ENCODE measurements at regions not wholly inside any gene's neighbourhood (a gene's known extent, or its start where the extent isn't known, plus 50 kb on each side); places are given as distances from the start of the nearest gene placed in this dataset.

DNA sequence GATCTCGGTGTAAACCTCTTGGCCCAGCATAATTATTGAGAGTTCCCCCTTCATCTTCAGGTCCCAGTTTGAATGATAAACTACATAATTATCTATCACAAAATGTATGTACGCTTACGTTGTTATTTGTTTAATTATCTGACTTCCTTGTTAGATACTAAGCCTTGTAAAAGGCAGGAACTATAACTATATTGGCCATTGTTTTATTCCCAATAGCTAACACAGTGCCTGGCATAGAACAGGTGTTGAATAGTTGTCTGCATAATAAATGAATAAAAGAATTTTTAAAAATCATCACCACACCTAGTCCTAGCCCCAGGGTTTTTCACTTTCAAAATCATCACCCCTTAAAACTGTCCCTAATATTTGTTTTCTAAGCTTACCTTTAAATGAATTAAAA is 207.9 kb downstream of the MREG start:
- 66% methylated on average over 3 of the region's 3 CpGs for WGBS (ENCODE audit: insufficient coverage, insufficient replicate concordance, low lambda C conversion rate, missing lambda C conversion rate)
- DNase-seq (ENCODE audit: low read depth, low spot score) (no peak), FAIRE-seq (no peak), ATAC-seq (no peak)
- Histone ChIP-seq H3K4me1 (ENCODE audit: control insufficient read depth, insufficient read depth, low read length) (peaks cover under 1% of the 10 kb centered on the region; the same call in 1 of the 2 replicates), H3K36me3 (ENCODE audit: control insufficient read depth in 2 of 2, insufficient read depth in 2 of 2, low read length in 1 of 2) (no peaks in the 10 kb centered on the region), H3K9ac (ENCODE audit: control insufficient read depth, insufficient read depth, low read length) (no peak overlapping the region), H3K27me3 (replicated peaks in 1 of 2; ENCODE audit: control insufficient read depth in 2 of 2, insufficient read depth in 2 of 2, low read length in 1 of 2) (no peaks in the 10 kb centered on the region), H3K9me3 (replicated peaks; ENCODE audit: control insufficient read depth, insufficient read depth, low read length) (no peaks in the 10 kb centered on the region), H3K4me2 (ENCODE audit: control insufficient read depth, insufficient read depth) (no peak overlapping the region), H3K4me3 (no peak overlapping the region), H4K20me1 (ENCODE audit: control insufficient read depth, insufficient read depth) (no peaks in the 10 kb centered on the region), H2AFZ (ENCODE audit: control insufficient read depth, low read depth, low read length) (no peak overlapping the region), H3K79me2 (ENCODE audit: control insufficient read depth, insufficient read depth, low read length) (no peaks in the 10 kb centered on the region), H3K27ac (ENCODE audit: control insufficient read depth, insufficient read depth) (no peak overlapping the region)
- TF ChIP-seq MEF2B (IDR thresholded peaks at IDR 0.05; ENCODE audit: partially characterized antibody, poor library complexity, severe bottlenecking): no peak
- no peak for TF ChIP-seq TCF12 (IDR thresholded peaks at IDR 0.05; ENCODE audit: low read depth, low read length)
- no peak for TF ChIP-seq GABPA (IDR thresholded peaks at IDR 0.05; ENCODE audit: low read depth)
- no peak for TF ChIP-seq POLR2AphosphoS2 (IDR thresholded peaks at IDR 0.05; ENCODE audit: low read depth, low read length)
- no peak for TF ChIP-seq SUPT20H (IDR thresholded peaks at IDR 0.05; ENCODE audit: borderline replicate concordance, control insufficient read depth, low read depth, low read length)
- RAD21 ChIA-PET (ENCODE audit: unreplicated experiment): no interaction called here
- CTCF ChIA-PET: interaction anchor here (0.8 to 1.5 kb wide), 3 partner anchors 8 to 145 kb away, joined by 3 to 5 read pairs (median 4); no protein-coding TSS in a partner anchor
- intact Hi-C loops (cut with micrococcal nuclease; ENCODE audit: unreplicated experiment): no loop called here
- in situ Hi-C loops (cut with MboI): no loop called here
- BruUV-seq (replicated peaks): no TSS peak
- SMC1A ChIA-PET (ENCODE audit: uncharacterized antibody, unreplicated experiment): interaction anchor here (0.8 to 5.2 kb wide), 2 partner anchors 10 to 14 kb away, joined by 3 to 36 read pairs; no protein-coding TSS in a partner anchor
- POLR2A ChIA-PET: interaction anchor here (0.7 kb wide), 1 partner anchor 41 kb away, joined by 3 read pairs; no protein-coding TSS in a partner anchor

DNA sequence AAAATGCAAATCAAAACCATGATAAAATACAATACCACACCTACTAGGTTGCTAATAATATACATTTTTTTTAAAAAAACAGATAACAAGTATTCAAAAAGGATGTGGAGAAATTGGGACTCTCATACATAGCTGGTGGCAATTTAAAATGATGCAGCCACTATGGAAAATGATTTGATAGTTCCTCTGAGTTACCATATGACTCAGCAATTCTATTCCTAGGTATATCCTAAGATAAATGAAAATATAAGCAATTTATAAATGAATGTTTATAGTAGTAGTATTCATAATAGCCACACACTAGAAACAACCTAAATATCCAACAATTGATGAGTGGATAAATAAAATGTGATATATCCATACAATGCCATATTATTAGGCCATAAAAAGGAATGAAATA is 210.2 kb downstream of the MREG start:
- no peak overlapping the region for H3K9ac ChIP-seq (ENCODE audit: control insufficient read depth, insufficient read depth, low read length)
- no peaks in the 10 kb centered on the region for H3K36me3 ChIP-seq (ENCODE audit: control insufficient read depth in 2 of 2, insufficient read depth in 2 of 2, low read length in 1 of 2)
- no peak overlapping the region for H3K27ac ChIP-seq (ENCODE audit: control insufficient read depth, insufficient read depth)
- POLR2A ChIA-PET: no interaction called here
- ATAC-seq (no peak), DNase-seq (ENCODE audit: low read depth, low spot score) (no peak), FAIRE-seq (no peak)
- BruUV-seq (replicated peaks): no TSS peak
- RAD21 ChIA-PET (ENCODE audit: unreplicated experiment): interaction anchor here (1.3 kb wide), 1 partner anchor 10 kb away, joined by 3 read pairs; no protein-coding TSS in a partner anchor
- TF ChIP-seq, protein P1, sequence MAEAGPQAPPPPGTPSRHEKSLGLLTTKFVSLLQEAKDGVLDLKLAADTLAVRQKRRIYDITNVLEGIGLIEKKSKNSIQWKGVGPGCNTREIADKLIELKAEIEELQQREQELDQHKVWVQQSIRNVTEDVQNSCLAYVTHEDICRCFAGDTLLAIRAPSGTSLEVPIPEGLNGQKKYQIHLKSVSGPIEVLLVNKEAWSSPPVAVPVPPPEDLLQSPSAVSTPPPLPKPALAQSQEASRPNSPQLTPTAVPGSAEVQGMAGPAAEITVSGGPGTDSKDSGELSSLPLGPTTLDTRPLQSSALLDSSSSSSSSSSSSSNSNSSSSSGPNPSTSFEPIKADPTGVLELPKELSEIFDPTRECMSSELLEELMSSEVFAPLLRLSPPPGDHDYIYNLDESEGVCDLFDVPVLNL (IDR thresholded peaks at IDR 0.05; ENCODE audit: low read depth, low read length): no peak
- no peak for TF ChIP-seq SMARCA5 (IDR thresholded peaks at IDR 0.05)
- TF ChIP-seq, protein P2, sequence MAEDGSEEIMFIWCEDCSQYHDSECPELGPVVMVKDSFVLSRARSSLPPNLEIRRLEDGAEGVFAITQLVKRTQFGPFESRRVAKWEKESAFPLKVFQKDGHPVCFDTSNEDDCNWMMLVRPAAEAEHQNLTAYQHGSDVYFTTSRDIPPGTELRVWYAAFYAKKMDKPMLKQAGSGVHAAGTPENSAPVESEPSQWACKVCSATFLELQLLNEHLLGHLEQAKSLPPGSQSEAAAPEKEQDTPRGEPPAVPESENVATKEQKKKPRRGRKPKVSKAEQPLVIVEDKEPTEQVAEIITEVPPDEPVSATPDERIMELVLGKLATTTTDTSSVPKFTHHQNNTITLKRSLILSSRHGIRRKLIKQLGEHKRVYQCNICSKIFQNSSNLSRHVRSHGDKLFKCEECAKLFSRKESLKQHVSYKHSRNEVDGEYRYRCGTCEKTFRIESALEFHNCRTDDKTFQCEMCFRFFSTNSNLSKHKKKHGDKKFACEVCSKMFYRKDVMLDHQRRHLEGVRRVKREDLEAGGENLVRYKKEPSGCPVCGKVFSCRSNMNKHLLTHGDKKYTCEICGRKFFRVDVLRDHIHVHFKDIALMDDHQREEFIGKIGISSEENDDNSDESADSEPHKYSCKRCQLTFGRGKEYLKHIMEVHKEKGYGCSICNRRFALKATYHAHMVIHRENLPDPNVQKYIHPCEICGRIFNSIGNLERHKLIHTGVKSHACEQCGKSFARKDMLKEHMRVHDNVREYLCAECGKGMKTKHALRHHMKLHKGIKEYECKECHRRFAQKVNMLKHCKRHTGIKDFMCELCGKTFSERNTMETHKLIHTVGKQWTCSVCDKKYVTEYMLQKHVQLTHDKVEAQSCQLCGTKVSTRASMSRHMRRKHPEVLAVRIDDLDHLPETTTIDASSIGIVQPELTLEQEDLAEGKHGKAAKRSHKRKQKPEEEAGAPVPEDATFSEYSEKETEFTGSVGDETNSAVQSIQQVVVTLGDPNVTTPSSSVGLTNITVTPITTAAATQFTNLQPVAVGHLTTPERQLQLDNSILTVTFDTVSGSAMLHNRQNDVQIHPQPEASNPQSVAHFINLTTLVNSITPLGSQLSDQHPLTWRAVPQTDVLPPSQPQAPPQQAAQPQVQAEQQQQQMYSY (CRISPR knock-in tag; IDR thresholded peaks at IDR 0.05): no peak
- no peak for TF ChIP-seq CBX5 (IDR thresholded peaks at IDR 0.05; ENCODE audit: low read depth)
- no peak overlapping the region for H2AFZ ChIP-seq (ENCODE audit: control insufficient read depth, low read depth, low read length)
- H3K4me2 ChIP-seq (ENCODE audit: control insufficient read depth, insufficient read depth): no peak overlapping the region
- in situ Hi-C loops (cut with MboI): no loop called here
- H3K9me3 ChIP-seq (replicated peaks; ENCODE audit: control insufficient read depth, insufficient read depth, low read length): no peaks in the 10 kb centered on the region
- H3K4me1 ChIP-seq (ENCODE audit: control insufficient read depth, insufficient read depth, low read length): no peaks in the 10 kb centered on the region
- H3K79me2 ChIP-seq (ENCODE audit: control insufficient read depth, insufficient read depth, low read length): no peaks in the 10 kb centered on the region
- no peaks in the 10 kb centered on the region for H4K20me1 ChIP-seq (ENCODE audit: control insufficient read depth, insufficient read depth)
- H3K27me3 ChIP-seq (replicated peaks in 1 of 2; ENCODE audit: control insufficient read depth in 2 of 2, insufficient read depth in 2 of 2, low read length in 1 of 2): no peaks in the 10 kb centered on the region
- intact Hi-C loops (cut with micrococcal nuclease; ENCODE audit: unreplicated experiment): no loop called here
- CTCF ChIA-PET: interaction anchor here (0.6 to 0.9 kb wide), 2 partner anchors 128 to 235 kb away, joined by 3 read pairs; no protein-coding TSS in a partner anchor
- no peak overlapping the region for H3K4me3 ChIP-seq
- SMC1A ChIA-PET (ENCODE audit: uncharacterized antibody, unreplicated experiment): interaction anchor here (1.8 kb wide), 2 partner anchors 9 to 37 kb away, joined by 5 read pairs; no protein-coding TSS in a partner anchor
